KMS-11 (cell line): ENCODE measurements at regions not wholly inside any gene's neighbourhood (a gene's known extent, or its start where the extent isn't known, plus 50 kb on each side); places are given as distances from the start of the nearest gene placed in this dataset.

Source experiments
- H2AFZ ChIP-seq: fragments of 200-600 bp; sonication (generic); 2 replicates; pipeline ENCODE4 v1.6.1; 2016; ENCODE audit warnings: antibody characterized with exemption, mixed run types, low read depth
- H3K27ac ChIP-seq: fragments of 200-600 bp; sonication (generic); 2 replicates; pipeline ENCODE4 v1.6.1; 2016; ENCODE audit warnings: mild to moderate bottlenecking, mixed run types
- H3K27me3 ChIP-seq: fragments of 200-600 bp; sonication (generic); 2 replicates; pipeline ENCODE4 v1.6.1; 2017; ENCODE audit warnings: mild to moderate bottlenecking, low read depth, mixed run types, moderate library complexity; ENCODE audit not compliant: insufficient read depth
- H3K36me3 ChIP-seq: fragments of 200-600 bp; sonication (generic); 2 replicates; pipeline ENCODE4 v1.6.1; 2017; ENCODE audit warnings: mild to moderate bottlenecking, mixed run types; ENCODE audit not compliant: insufficient read depth
- H3K4me1 ChIP-seq: fragments of 200-600 bp; sonication (generic); 2 replicates; pipeline ENCODE4 v1.6.1; 2016; ENCODE audit warnings: mild to moderate bottlenecking, low read depth, mixed run types; ENCODE audit not compliant: poor library complexity, severe bottlenecking
- H3K4me2 ChIP-seq: fragments of 200-600 bp; sonication (generic); 2 replicates; pipeline ENCODE4 v1.7.0; 2016; ENCODE audit warnings: mild to moderate bottlenecking, mixed run types
- H3K4me3 ChIP-seq: fragments of 200-600 bp; sonication (generic); IDR thresholded peaks from 2 replicates; pipeline ENCODE4 v1.6.1; 2017; ENCODE audit warnings: low read depth, low read length, mixed read lengths; ENCODE audit not compliant: insufficient read depth
- H3K79me2 ChIP-seq: fragments of 200-600 bp; sonication (generic); 2 replicates; pipeline ENCODE4 v1.6.1; 2016; ENCODE audit warnings: low read depth, mixed run types; ENCODE audit not compliant: insufficient read depth
- H3K9ac ChIP-seq: fragments of 200-600 bp; sonication (generic); 2 replicates; pipeline ENCODE4 v1.6.1; 2016; ENCODE audit warnings: mild to moderate bottlenecking, mixed run types
- H4K20me1 ChIP-seq: fragments of 200-600 bp; sonication (generic); 2 replicates; pipeline ENCODE4 v1.6.1; 2016; ENCODE audit warnings: mild to moderate bottlenecking, mixed run types; ENCODE audit not compliant: insufficient read depth
- CTCF ChIP-seq: fragments of 200-600 bp; sonication (generic); conservative IDR thresholded peaks from 2 replicates; pipeline ENCODE4 v1.6.1; 2017; ENCODE audit warnings: low read depth, mild to moderate bottlenecking, antibody characterized with exemption, low read length, moderate library complexity, mixed read lengths

- Histone ChIP-seq H4K20me1 (no peaks in the 10 kb centered on the region), H3K4me1 (no peaks in the 10 kb centered on the region), H3K4me3 (no peak overlapping the region), H3K36me3 (no peaks in the 10 kb centered on the region), H3K27ac (no peak overlapping the region), H3K79me2 (no peaks in the 10 kb centered on the region), H3K4me2 (no peak overlapping the region), H3K9ac (no peak overlapping the region), H3K27me3 (no peaks in the 10 kb centered on the region), H2AFZ (no peak overlapping the region)
- TF ChIP-seq CTCF = no peak
Measured at GRCh38 chr2:175500255-175500654, 318.7 kb upstream of the ATP5MC3 start.

- Histone ChIP-seq H2AFZ (no peak overlapping the region), H3K79me2 (no peaks in the 10 kb centered on the region), H3K4me3 (no peak overlapping the region), H3K36me3 (no peaks in the 10 kb centered on the region), H3K27me3 (no peaks in the 10 kb centered on the region), H3K9ac (no peak overlapping the region), H3K4me2 (no peak overlapping the region), H4K20me1 (no peaks in the 10 kb centered on the region), H3K27ac (no peak overlapping the region), H3K4me1 (no peaks in the 10 kb centered on the region)
- no peak for TF ChIP-seq CTCF
Measured at GRCh38 chr2:175490360-175490791, 308.9 kb upstream of the ATP5MC3 start.

GRCh38 chr2:175478096-175478768, 296.7 kb upstream of the ATP5MC3 start:
- Histone ChIP-seq H3K4me1 (no peaks in the 10 kb centered on the region), H3K4me2 (no peak overlapping the region), H4K20me1 (no peaks in the 10 kb centered on the region), H3K9ac (no peak overlapping the region), H3K36me3 (no peaks in the 10 kb centered on the region), H3K27ac (no peak overlapping the region), H3K4me3 (no peak overlapping the region), H3K27me3 (no peaks in the 10 kb centered on the region), H2AFZ (no peak overlapping the region), H3K79me2 (no peaks in the 10 kb centered on the region)
- no peak for TF ChIP-seq CTCF

- Histone ChIP-seq H2AFZ (no peak overlapping the region), H3K27me3 (no peaks in the 10 kb centered on the region), H3K9ac (no peak overlapping the region), H3K36me3 (no peaks in the 10 kb centered on the region), H4K20me1 (no peaks in the 10 kb centered on the region), H3K4me1 (no peaks in the 10 kb centered on the region), H3K79me2 (no peaks in the 10 kb centered on the region), H3K4me3 (no peak overlapping the region), H3K4me2 (no peak overlapping the region), H3K27ac (no peak overlapping the region)
- no peak for TF ChIP-seq CTCF
Measured at GRCh38 chr2:175476948-175477347, 295.4 kb upstream of the ATP5MC3 start.
